ENCODE measurements at regions not wholly inside any gene's neighbourhood (a gene's known extent, or its start where the extent isn't known, plus 50 kb on each side); places are given as distances from the start of the nearest gene placed in this dataset.
"Not testable (repeated sequence)": the region's sequence is repeated elsewhere in the genome, so short reads cannot be mapped to it uniquely, and the experiment has no call there.

DNA sequence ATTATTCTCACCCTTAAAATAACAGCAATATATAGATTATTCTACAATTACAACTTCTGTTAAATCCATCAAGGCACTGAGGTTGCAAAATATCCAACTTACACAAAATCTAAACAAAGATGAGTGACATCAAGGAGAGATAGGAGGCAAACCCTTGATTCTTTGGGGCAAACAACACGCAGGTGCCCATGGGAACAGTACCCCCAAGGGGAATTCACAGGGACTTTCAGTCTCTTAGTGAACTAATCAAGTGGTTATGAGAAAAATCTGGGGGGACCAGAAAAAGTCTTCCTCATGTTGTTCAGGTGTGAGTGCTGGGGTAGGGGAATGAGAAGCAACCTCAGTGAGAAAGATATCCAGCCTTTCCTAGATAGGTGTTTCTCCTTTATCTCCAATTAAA is 1107.9 kb downstream of the PLA2G4A start:
- no peak for DNase-seq (ENCODE audit: low read depth in 2 of 3, low spot score in 2 of 3)

DNA sequence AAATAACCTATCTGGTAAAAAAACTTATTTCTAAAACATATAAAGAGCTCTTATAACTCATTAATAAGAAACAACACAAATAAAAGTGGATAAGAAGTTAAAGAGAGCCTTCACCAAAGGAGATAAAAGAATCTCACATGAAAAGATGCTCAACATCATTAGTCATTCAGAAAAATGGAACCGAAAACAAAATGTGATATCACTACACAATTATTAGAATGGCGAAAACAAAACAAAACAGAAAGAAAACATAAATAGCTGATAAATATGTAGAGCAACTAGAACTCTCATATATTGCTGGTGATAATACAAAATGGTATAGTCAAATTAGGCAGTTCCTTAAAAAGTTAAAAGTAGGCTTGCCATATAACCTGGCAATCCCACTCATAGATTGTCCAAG is 1109.3 kb downstream of the PLA2G4A start:
- no peak for DNase-seq (ENCODE audit: low read depth in 2 of 3, low spot score in 2 of 3)

DNA sequence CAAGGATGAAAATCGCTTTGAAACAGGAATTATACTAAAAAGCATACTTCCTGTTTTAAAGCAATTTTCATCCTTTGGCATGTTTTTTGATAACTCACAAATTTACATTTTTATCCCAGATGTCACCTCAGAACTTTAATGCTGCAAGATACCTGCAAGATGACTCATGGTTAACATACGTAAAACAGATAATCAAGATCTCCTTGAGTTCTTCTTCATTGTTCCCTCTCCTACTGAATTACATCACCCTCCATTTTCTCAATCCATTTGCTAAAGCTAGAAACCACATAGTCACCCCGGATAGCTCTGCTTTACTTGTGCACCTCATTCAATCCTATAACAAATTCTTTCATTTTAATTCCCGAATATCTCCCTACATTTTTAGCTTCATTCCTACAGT is 1114.2 kb downstream of the PLA2G4A start:
- DNase-seq (ENCODE audit: low read depth in 2 of 3, low spot score in 2 of 3) = no peak

DNA sequence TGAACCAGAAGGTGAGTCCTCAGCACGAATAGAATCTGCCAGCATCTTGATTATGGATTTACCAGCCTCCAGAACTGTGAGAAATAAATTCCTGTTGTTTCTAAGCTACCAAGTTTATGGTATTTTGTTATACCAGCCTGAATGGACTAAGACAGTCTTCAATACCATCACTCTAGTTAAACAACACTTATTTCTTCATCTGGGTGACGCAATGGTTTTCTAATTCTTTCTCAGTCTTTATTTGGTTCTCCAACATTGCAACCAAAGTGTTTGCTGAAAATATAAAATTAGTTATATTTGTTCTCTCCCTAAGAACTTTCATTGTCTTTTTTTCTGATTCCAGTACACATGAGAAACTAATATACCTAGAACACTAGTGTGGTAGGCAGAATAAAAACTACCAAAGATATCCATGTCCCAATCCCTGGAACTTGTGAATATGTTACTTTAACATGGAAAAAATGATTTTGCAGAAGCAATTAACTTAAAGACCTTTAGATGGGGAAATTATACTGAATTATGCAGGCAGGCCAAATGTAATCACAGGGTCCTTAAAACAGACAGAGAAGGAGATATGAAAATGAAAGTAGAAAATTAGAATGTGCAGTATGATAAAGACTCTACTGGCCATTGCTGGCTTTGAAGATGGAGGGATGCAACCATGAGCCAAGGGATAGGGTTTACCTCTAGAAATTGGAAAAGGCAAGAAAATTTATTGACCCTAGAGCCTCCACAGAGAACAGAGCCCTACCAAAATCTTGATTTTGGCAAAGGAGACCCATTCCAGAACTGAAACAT is 1115.1 kb downstream of the PLA2G4A start:
- no peak for DNase-seq (ENCODE audit: low read depth in 2 of 3, low spot score in 2 of 3)

DNA sequence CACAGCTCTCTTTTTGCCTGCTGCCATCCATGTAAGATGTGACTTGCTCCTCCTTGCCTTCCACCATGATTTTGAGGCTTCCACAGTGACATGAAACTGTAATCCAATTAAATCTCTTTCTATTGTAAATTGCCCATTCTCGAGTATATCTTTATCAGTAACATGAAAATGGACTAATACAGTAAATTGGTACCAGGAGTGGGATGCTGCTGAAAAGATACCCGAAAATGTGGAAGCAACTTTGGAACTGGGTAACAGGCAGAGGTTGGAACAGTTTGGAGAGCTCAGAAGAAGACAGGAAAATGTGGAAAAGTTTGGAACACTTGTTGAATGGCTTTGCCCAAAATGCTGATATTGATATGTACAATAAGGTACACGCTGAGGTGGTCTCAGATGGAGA is 1117.9 kb downstream of the PLA2G4A start:
- DNase-seq (ENCODE audit: low read depth in 2 of 3, low spot score in 2 of 3) = not testable (repeated sequence)

DNA sequence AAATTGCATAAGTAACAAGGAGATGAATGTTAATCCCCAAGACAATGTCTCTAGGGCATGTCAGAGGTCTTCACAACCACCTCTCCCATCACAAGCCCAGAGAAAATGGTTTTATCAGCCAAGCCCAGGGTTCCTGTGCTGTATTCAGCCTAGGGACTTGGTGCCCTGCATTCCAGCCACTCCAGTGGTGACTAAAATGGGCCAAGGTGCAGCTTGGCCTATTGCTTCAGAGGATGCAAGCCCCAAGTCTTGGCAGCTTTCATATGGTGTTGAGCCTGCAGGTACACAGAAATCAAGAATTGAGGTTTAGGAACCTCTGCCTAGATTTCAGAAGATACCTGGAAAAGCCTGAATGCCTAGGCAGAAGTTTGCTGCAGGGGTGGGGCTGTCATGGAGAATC is 1118.6 kb downstream of the PLA2G4A start:
- no peak for DNase-seq (ENCODE audit: low read depth in 2 of 3, low spot score in 2 of 3)

DNA sequence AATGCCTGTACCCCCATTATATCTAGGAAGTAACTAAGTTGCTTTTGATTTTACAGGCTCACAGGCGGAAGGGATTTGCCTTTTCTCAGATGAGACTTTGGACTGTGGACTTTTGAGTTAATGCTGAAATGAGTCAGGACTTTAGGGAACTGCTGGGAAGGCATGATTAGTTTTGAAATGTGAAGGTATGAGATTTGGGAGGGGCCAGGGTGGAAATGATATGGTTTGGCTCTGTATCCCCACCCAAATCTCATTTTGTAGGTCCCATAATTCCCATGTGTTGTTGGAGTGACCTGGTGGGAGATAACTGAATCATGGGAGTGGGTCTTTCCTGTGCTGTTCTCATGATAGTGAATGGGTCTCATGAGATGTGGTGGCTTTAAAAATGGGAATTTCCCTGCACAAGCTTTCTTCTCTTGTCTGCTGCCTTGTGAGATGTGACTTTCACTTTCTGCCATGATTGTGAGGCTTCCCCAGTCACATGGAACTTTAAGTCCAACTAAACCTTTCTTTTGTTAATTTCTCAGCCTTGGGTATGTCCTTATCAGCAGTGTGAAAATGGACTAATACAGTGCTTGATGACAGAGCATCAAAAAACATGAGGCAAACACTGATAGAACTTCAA is 1119.5 kb downstream of the PLA2G4A start:
- DNase-seq (ENCODE audit: low read depth in 2 of 3, low spot score in 2 of 3) = no peak

DNA sequence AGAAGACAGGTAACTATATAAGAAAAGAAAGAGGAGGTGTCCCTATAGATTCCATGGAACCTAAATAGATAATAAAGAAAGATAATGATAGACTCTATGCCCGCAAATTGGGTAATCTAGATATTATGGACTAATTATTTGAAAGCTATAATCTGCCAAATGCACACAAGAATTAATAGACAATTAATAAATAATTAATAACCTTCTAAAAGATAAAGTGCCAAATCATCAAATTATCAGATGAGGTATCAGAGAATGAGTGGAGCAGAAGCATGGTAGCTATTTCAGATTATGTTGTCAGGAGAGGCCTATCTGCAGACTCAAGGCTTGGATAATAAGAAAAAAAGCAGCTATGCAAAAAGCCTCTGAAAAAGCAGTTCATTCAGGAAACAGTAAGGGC is 1120.8 kb downstream of the PLA2G4A start:
- DNase-seq (ENCODE audit: low read depth in 2 of 3, low spot score in 2 of 3) = no peak

DNA sequence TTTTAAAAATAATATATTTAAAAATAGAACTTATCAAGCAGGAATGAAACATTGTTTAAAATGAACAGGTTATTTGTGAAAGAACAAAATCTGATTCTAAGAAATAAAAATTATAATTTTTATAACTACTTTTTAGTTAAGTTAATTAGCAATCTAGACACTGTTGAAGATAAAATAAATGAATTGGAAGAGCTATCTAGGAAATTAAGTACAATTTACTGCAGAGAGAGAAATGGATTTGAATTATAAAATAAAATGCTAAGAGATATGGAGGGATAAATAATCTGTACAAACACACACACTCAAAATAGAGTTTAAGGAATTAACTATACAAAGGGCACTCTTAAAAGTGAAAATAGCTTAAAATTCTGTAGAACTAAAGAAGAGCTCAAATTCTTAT is 1123.1 kb downstream of the PLA2G4A start:
- DNase-seq (ENCODE audit: low read depth in 2 of 3, low spot score in 2 of 3) = no peak

DNA sequence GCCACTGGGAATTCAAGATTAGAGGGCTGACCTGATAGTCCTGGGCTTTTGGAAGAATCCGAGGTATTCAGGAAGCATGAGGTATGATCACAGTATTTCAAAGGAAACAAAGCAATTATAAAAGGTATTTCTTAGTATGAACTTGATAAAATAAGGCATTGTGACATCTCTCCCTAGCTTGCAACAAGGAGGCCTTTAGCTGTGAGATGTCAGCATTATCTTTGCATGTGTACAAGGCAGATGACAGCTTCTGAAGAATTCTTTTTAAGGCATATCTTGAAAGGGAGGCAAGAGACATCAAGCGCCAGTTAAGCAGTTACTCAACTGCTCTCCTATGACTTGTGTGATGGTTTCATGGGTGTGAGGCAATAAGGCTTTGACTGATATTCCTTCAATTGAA is 1123.7 kb downstream of the PLA2G4A start:
- no peak for DNase-seq (ENCODE audit: low read depth in 2 of 3, low spot score in 2 of 3)

DNA sequence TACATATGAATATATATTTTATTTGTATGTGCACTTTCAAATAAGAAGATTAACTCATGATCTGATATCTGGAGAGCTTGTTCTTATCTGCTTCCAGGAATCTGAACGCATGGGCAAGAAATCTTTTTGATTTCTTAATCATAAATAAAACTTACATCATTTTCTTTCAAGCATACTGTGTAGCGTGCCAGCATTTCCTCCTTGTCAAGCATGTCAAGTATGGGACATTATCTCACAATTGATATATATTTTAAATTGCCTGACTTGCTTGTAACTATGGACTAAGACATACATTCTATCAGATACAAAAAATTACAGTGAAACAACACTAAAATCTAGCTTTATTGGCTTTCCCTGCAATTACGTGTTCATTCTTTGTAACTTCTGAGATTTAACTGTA is 1128.2 kb downstream of the PLA2G4A start:
- DNase-seq (ENCODE audit: low read depth in 2 of 3, low spot score in 2 of 3) = no peak

DNA sequence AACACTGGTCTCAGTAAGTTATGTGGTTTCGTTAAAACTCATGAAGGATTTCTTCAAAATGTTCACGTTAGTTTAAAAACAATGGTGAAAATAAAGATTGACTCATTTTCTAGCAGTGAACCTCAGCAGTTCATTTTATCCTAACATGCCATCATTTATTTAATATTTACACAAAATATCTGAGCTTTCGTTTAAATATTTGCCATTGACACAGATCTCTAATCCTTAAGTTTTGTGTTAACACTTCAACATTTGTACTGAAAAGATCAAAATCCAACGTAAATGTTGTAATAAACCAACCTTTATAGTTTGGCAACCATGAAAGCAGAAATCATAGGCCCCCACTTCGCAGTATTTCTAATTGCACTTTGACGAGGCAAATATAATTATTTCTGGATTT is 1129.5 kb downstream of the PLA2G4A start:
- DNase-seq (ENCODE audit: low read depth in 2 of 3, low spot score in 2 of 3) = no peak

DNA sequence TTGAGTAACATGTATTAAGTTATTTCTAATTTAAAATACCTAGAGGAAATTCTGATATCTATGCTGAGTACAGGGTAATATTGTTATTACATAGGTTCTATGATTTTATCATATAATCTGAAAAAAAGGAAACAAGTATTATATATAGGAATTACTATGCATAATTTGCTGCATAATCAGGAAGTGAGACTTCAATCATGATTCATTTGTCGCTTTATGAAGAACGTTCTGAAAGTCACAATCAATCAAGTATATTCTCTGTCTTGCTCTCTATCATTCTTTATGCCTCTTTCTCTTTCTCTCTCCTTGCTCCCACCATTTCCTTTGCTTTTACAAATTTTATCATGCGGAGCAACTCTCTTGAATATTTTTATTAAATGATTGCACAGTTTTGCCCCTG is 1130.3 kb downstream of the PLA2G4A start:
- DNase-seq (ENCODE audit: low read depth in 2 of 3, low spot score in 2 of 3) = no peak

DNA sequence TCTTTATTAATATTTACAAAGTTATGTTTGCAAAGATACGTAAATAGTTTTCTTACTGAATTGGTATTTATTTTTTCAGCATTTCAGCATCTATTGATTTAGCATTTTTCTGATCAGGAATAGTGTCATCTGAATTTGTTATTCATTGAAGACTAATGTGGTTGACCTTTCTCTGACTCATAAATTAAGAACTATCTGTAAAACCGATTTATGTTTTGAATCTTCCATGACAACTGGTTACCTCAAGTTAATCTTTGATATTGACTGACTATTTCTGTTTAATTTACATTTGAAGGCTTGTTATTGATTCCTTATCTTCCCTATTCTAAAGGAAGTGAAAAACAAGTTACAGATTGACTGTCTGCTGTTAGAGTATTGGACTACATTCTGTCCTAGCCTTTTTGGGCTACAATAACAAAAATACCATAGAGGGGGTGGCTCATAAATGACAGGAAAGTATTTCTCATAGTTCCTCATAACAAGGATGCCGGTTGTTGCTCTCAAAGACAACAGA is 1131.4 kb downstream of the PLA2G4A start:
- DNase-seq (ENCODE audit: low read depth in 2 of 3, low spot score in 2 of 3) = no peak

DNA sequence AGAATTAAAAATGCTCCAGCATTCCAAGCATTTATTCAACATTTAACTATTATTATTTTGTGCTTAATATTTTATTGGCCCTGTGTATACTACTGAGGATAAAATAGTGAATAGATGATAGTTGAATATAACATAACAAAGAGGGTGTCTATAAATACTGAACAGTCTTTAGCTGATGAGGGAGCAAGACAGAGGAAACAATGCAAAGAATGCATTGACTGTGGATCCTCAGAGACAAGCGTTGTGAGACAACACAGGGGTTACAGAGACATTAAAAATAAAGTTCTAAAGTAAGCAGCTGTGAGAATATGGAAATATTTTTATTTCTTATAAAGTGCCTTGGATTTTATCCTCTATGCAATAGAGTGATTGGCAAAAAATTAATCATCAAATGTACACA is 1133.1 kb downstream of the PLA2G4A start:
- DNase-seq (ENCODE audit: low read depth in 2 of 3, low spot score in 2 of 3) = no peak

DNA sequence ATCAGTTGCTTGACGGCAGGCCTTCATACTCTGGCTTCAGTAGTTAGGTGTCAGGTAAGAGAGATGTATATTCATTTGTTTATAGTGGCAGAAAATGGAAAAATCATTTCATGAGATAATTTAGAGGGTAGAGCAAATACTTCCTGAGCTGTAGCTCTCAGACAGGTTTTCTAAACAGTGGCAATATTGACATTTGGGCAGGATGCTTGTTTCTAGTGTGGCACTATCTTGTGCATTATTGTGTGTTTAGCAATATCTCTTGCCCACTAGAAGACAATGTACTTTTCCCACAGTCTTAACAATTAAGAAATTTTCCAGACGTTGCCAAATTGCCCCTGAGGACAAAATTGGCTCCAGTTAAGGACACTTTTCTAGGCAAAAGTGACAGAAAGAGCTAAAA is 1143.1 kb downstream of the PLA2G4A start:
- no peak for DNase-seq (ENCODE audit: low read depth in 2 of 3, low spot score in 2 of 3)

DNA sequence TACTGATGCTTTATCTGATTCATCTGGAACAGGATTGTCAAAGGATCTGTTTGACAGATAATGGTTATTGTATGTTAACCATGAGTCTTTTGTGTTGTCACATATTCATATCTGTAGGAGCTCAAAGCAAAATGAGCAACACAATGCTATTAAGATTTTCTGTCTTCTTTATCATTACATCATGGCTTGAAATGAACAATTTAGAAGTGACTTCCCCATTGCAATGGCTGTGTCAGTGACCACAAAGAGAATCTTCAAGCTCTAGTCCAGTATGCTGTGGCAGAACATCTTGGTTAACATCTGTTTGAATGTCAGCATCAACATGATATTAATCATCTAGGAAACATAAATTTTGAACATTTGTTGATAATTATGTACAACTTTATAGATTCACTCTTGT is 1148.5 kb downstream of the PLA2G4A start:
- peak in 1 of 3 donors; percentile 1 for DNase-seq (ENCODE audit: low read depth in 2 of 3, low spot score in 2 of 3)

DNA sequence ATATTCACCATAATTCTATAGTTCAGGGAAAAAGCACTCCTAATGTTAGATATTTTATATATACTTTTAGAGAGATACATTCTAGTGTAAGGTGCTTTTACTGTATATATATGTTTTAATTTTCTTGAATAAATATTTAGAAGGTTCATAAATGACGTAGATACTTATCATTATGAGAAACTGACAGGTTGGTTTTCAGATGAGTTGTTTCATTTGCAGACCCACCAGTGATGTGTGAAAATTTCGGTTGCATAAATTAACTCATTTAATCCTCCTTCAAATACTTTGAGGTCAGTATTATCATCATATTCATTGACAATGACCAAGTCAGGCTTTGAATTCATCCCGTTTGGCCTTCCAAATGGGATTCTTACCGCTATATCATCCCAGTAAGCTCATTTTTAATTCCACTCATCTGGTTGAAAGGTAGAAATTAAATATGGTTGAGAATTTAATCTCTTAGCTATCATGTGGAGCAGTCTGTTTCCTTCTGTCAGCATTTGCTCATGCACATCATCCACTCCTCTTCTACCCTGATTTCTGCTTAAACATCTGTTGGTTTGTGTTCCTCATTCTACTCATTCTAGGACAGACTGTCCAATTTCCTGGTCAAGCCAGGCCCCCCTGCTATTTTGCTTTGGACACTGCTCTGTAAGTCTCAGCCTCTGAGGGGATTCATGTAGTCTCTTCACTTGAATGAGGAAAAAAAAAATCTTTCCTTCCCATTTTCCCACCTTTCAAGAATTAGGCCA is 1156.6 kb downstream of the PLA2G4A start:
- DNase-seq (ENCODE audit: low read depth in 2 of 3, low spot score in 2 of 3) = no peak

DNA sequence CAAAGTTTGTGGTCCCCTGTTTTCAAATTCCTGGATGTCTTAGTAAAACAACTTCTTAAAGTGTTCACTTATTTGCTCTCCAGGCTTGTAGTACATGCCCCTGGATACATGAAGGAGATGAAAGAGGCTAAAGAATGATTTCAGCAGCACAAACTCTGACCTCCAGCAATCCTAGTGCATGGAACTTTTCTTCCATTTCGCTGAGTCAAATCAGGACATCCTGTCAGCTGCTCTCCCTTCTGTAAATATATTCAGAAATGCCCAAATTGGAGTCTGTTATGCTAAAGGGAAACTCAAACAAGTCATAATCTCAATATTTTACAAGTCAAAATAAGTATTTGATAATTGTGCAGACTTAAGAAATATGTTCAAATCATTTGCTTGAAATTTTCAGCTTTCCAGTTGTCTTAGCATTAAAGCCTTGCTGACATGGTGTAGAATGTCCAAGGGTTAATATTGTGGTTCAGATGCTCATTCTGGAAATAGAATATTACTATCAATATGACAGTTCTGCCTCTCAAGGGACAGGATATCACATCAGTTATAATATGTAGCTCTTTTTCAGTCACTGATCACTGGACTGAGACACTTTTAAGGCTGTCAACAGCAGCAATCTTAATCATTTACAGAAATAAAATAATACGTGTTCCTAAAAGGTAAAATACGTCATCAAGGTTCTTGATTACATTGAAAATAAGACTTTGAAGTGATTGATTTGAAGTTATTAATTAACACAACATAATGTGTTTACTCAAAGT is 1157.3 kb downstream of the PLA2G4A start:
- DNase-seq (ENCODE audit: low read depth in 2 of 3, low spot score in 2 of 3) = no peak

DNA sequence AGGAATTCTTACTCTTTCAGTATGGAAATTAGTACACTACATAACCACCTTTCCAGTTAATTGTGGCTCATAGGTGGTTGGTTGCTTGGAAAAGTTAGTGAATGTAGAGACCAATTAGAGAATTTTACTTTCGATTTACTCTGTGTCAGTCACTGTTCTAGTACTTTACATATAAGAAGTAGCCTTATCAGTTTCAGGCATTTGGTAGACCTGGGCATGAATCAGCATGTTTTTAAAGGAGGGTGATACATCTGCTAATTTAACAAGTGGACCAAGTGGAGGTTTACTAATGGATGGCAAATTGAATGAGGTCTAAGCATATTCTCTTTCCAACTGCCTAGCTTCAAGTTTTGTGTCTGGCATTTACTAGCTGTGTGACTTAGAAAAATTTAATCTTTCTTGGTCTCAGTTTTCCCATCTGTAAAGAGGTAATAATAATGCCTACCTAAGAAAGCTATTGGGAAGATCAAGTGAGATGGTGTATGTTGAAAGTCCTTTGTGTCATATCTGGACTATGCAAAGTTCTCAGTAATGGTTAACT is 1158.6 kb downstream of the PLA2G4A start:
- DNase-seq (ENCODE audit: low read depth in 2 of 3, low spot score in 2 of 3) = no peak

DNA sequence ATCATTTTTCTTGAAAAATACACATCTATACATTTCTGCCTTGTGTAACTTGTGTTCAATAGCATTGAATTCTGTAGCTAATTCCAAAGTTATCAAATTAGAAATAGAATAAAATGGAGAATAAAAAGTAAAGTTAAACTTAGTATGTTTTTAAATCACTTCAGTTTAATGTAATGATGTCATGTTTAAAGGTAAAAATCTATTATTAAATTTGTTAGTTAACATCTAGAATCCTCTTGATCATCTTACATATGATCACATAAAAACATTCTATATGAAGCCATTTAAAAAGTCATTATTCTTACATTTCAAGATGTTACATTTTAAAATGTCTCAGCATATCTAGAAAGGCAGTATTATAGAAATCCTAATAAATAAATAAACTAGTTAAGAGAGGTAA is 1163.2 kb downstream of the PLA2G4A start:
- no peak for DNase-seq (ENCODE audit: low read depth in 2 of 3, low spot score in 2 of 3)
